ENCODE measurements at regions not wholly inside any gene's neighbourhood (a gene's known extent, or its start where the extent isn't known, plus 50 kb on each side); places are given as distances from the start of the nearest gene placed in this dataset.

- TF ChIP-seq, protein P1, sequence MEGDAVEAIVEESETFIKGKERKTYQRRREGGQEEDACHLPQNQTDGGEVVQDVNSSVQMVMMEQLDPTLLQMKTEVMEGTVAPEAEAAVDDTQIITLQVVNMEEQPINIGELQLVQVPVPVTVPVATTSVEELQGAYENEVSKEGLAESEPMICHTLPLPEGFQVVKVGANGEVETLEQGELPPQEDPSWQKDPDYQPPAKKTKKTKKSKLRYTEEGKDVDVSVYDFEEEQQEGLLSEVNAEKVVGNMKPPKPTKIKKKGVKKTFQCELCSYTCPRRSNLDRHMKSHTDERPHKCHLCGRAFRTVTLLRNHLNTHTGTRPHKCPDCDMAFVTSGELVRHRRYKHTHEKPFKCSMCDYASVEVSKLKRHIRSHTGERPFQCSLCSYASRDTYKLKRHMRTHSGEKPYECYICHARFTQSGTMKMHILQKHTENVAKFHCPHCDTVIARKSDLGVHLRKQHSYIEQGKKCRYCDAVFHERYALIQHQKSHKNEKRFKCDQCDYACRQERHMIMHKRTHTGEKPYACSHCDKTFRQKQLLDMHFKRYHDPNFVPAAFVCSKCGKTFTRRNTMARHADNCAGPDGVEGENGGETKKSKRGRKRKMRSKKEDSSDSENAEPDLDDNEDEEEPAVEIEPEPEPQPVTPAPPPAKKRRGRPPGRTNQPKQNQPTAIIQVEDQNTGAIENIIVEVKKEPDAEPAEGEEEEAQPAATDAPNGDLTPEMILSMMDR (IDR thresholded peaks at IDR 0.05), result no peak
- TF ChIP-seq POLR2A (IDR thresholded peaks at IDR 0.05), result no peak
Measured at GRCh38 chr12:45575417-45575816, 154.1 kb upstream of the ARID2 start.
